OCI-LY7 (cell line): ENCODE measurements at regions not wholly inside any gene's neighbourhood (a gene's known extent, or its start where the extent isn't known, plus 50 kb on each side); places are given as distances from the start of the nearest gene placed in this dataset.

Experiments used
- CTCF ChIP-seq: fragments of 200-600 bp; sonication (generic); conservative IDR thresholded peaks from 2 replicates; pipeline ENCODE4 v1.5.1; 2014; ENCODE audit warnings: mild to moderate bottlenecking, antibody characterized with exemption, low read length, moderate library complexity, mixed read lengths
- EZH2phosphoT487 ChIP-seq: fragments of 200-600 bp; sonication (generic); IDR thresholded peaks from 2 replicates; pipeline ENCODE4 v1.6.1; 2018; ENCODE audit warnings: low read depth, borderline replicate concordance, mild to moderate bottlenecking, mixed run types, antibody characterized with exemption, low read length, moderate library complexity, mixed read lengths

DNA sequence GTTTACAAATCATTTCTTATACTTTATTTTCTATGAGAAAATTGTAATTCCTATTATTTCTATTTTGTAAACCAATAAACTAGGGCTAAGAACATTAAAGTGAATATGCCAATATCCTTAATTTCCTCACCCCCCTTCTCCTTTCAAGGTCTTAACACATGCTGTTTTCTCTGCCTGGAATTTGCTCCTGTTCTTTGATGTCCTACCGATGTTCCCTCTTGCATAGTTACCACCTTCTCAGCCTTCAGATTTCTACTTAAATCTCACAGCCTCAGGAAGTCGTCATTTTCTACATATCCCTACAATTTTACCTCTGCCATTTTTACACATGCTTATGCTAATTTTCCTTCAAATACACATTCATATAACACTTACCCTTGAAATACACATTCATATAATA, 890.9 kb upstream of the CDH8 start:
- TF ChIP-seq CTCF (no peak), EZH2phosphoT487 (no peak)
